ENCODE measurements at regions not wholly inside any gene's neighbourhood (a gene's known extent, or its start where the extent isn't known, plus 50 kb on each side); places are given as distances from the start of the nearest gene placed in this dataset.

DNA sequence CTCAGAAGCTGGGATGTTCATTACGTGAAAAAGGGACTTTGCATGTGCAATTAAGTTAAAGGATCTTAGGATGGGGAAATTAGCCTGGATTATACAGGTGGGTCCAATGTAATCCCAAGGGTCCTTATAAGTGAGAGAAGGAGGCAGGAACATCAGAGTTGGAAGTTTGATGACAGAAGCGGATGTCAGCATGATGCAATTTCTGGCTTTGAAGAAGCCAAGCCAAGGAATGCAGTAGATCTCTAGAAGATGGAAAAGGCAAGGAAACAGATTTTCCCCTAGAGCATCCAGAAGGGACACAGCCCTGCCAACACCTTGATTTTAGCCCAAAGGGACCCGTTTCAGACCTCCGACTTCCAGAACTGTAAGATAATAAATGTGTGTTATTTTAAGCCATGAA, 136.4 kb downstream of the LNPK start:
- Histone ChIP-seq H3K27me3 (replicated peaks in 1 of 4; ENCODE audit: control insufficient read depth in 3 of 4, extremely low read depth in 1 of 4, insufficient read depth in 3 of 4, low read length in 3 of 4) (no peaks in the 10 kb centered on the region), H2BK12ac (ENCODE audit: low read depth, low read length) (no peak overlapping the region), H3K4me2 (ENCODE audit: insufficient read depth in 1 of 2, low read depth in 2 of 2, low read length in 2 of 2) (no peak overlapping the region), H3K23ac (ENCODE audit: insufficient read length) (no peak overlapping the region), H4K20me1 (replicated peaks in 1 of 2; ENCODE audit: control insufficient read depth in 1 of 2, insufficient read depth in 2 of 2, low read length in 2 of 2) (no peaks in the 10 kb centered on the region), H2BK5ac (ENCODE audit: low read depth, low read length) (no peak overlapping the region), H3K18ac (ENCODE audit: extremely low read depth, low read length) (no peak overlapping the region), H3K23me2 (ENCODE audit: low read depth, low read length) (no peaks in the 10 kb centered on the region), H4K91ac (replicated peaks; ENCODE audit: insufficient read length, low read length) (no peak overlapping the region), H3K27ac (ENCODE audit: low read depth, low read length) (no peak overlapping the region), H3K9ac (replicated peaks in 1 of 4; ENCODE audit: extremely low read depth in 1 of 4, low read depth in 3 of 4, low read length in 3 of 4) (no peak overlapping the region), H3K79me1 (ENCODE audit: low read depth, low read length) (no peaks in the 10 kb centered on the region), H4K8ac (ENCODE audit: extremely low read depth, insufficient read depth, low read length) (no peak overlapping the region), H3K4ac (replicated peaks; ENCODE audit: insufficient read length, low read depth, low read length) (no peak overlapping the region), H3K14ac (ENCODE audit: insufficient read length) (no peak overlapping the region), H2BK15ac (ENCODE audit: low read length) (no peak overlapping the region), H2BK120ac (replicated peaks; ENCODE audit: low read depth, low read length) (no peak overlapping the region), H3K36me3 (ENCODE audit: control insufficient read depth in 2 of 4, insufficient read depth in 4 of 4, low read length in 3 of 4) (no peaks in the 10 kb centered on the region), H2AFZ (ENCODE audit: low read length) (no peak overlapping the region), H4K5ac (ENCODE audit: insufficient read length, low read depth, low read length) (no peak overlapping the region), H3K56ac (replicated peaks; ENCODE audit: insufficient read length, low read depth, low read length) (no peak overlapping the region), H3K9me3 (ENCODE audit: insufficient read depth in 2 of 2, low read depth in 1 of 2, low read length in 1 of 2) (no peaks in the 10 kb centered on the region), H3K79me2 (ENCODE audit: control insufficient read depth in 1 of 2, insufficient read depth in 2 of 2, low read length in 2 of 2) (no peaks in the 10 kb centered on the region), H2AK5ac (ENCODE audit: low read depth, low read length) (no peak overlapping the region), H3K4me1 (replicated peaks in 1 of 4; ENCODE audit: control insufficient read depth in 3 of 4, insufficient read depth in 4 of 4, low read length in 3 of 4) (no peaks in the 10 kb centered on the region), H2BK20ac (ENCODE audit: low read length) (no peak overlapping the region), H3K4me3 (ENCODE audit: extremely low read depth in 1 of 4, insufficient read depth in 2 of 4, low read depth in 3 of 4, low read length in 4 of 4) (no peak overlapping the region)
- DNase-seq (ENCODE audit: low read depth in 1 of 2, low spot score in 2 of 2) = no peak
- ChIA-PET POLR2A (ENCODE audit: partially characterized antibody) (no interaction called here), CTCF (ENCODE audit: partially characterized antibody) (no interaction called here)
- WGBS, 2 experiments (ENCODE audit: extremely low coverage in 1 of 2, insufficient coverage in 1 of 2, insufficient read length in 1 of 2, insufficient replicate concordance in 2 of 2, low coverage in 1 of 2, low lambda C conversion rate in 2 of 2, missing lambda C conversion rate in 1 of 2) = 84% methylated on average over 4 of the region's 4 CpGs; no CpG with 5 or more reads in 1 of the 2 experiments
- TF ChIP-seq NRF1 (IDR thresholded peaks at IDR 0.05; ENCODE audit: low read depth, low read length) = no peak
- no peak for TF ChIP-seq TBP (IDR thresholded peaks at IDR 0.05; ENCODE audit: low read depth, low read length)
- TF ChIP-seq EP300 (IDR thresholded peaks at IDR 0.05; ENCODE audit: borderline replicate concordance in 1 of 2, low read depth in 2 of 2, low read length in 2 of 2) = no peak
- TF ChIP-seq HDAC2 (IDR thresholded peaks at IDR 0.05; ENCODE audit: borderline replicate concordance in 1 of 2, low read depth in 2 of 2, low read length in 2 of 2) = no peak
- no peak for FAIRE-seq

Measured in H1 (cell line).